ENCODE measurements at regions not wholly inside any gene's neighbourhood (a gene's known extent, or its start where the extent isn't known, plus 50 kb on each side); places are given as distances from the start of the nearest gene placed in this dataset.
A peak's percentile ranks its signal among the peaks of the same experiment; 100 is the strongest.

DNA sequence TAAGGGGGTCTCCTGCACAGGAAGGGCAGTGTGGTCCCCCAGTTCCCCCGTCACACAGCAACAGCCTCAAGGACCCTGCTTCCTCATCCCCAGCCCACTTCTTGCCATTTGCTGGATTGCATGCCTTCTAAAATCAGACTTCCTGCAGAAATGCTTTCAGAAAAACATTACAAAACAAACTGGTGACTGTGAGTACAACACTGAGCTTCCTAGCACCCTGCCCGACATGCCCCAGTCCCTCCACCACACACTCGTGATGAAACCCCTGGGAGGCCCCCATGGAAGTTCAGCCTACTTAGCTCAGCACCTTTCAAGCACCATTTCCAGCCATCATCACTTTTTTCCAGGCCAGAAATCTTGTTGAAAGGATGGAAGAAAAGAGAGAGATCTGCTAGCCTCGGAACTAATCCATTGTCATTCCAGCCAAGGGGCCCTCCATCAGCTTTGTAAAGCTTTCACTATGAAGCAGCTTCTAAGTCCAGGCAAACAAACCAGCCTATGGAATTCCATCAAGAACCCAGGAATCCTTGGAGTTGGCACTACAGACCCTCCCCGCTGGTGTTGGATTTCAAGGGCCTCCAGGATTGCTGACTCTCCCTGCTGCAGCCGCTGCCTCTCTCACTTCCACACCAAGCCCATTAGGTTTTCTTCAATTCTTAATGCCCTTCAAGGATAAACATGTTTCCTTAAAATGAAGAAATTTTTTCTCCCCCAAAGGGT lies 114.6 kb downstream of the C5orf15 start:
- no peak for DNase-seq

DNA sequence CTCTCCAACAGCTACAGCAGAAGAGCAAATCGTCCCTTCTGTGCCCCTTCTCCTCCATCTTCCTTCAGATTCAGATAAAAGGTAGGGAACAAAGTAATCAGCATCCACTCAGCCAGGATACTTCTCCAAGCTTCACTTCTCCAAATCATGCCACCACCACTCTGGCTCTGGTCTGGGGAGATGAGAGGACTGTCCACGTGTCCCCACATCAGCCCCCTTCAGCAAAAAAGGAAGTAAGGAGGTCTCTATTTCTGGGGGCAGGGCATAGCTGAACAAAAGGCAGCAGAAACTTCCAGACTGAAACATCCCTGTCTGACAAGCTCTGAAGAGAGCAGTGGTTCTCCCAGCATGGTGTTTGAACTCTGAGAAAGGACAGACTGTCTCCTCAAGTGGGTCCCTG lies 116.9 kb downstream of the C5orf15 start:
- no peak for DNase-seq

DNA sequence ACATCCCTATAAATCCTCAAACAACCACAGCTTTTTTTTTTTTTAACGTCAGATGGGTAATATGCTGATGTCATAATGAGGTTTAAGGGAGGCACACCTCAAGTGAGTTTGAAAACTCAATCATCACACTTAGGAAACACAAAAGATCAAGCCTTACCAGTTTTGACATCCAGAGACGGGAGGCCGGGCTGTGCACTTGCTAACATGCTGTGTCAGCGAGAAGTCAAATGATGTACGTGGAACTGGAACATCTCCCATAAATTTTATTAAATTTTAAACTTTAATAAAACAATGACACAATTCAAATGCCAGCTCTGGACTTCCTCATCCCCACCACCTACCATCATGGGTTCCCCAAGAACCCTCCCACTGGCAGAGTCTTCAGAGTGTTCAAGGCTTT lies 117.6 kb downstream of the C5orf15 start:
- DNase-seq, result no peak

DNA sequence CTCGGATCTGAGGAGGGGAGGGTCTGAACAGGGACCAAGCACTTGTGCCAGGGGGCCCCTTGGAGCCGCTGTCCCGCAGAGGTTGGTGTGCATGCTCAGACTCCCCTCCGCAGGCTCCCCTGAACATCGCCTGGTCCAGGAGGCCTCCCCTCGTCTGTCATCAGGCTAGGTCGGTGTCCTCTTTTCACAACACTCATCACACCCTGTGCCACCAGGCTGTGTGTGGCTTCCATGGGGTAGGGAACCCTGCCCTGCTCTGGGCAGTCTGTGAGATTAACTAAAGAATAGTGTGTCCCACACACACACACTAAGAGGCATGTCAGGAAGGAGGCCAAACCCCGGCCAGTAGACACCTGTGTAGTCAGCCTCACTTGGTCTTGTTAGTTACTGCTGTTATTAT lies 119.3 kb downstream of the C5orf15 start:
- DNase-seq, result no peak

DNA sequence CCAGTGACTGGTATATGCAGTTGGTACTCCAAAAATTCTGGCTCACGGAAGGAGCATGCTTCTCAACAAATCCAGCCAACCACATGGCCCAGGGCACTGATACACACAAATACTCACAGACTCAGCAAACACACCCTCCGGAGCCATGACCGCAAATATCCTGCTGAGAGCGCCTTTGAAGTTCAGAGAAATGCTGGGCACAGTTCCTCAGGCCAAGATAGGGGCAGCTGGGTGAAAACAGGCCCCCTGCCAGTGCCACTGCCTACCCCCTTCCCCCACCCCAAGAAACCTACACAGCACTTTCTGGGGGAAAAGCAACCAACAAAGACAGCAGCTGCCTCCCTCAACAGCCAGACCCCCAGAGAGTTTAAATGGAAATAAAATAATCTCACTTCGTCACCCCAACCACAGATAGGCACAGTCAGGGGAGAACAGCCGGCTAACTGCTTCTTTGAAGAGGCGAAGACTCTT lies 120.0 kb downstream of the C5orf15 start:
- DNase-seq, result no peak

DNA sequence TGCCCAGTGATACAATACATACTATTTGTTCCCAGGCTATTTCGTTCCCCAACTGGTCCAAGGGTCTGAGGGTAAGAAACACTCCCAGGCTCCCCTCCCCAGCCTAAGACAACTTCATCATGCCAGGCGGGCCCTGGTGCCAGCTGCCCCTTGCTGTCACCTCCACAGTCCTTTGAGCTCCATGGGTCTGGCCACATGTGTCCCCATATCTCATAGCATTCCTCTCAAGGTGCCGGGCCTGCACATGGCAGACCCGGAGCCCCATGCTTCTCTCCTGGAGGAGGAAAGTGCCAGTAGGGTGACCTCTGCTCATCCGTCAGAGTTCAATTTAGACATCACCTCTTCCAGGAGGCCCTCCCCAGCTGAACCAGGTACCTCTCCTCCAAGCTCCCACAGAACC lies 120.5 kb downstream of the C5orf15 start:
- DNase-seq, result no peak

DNA sequence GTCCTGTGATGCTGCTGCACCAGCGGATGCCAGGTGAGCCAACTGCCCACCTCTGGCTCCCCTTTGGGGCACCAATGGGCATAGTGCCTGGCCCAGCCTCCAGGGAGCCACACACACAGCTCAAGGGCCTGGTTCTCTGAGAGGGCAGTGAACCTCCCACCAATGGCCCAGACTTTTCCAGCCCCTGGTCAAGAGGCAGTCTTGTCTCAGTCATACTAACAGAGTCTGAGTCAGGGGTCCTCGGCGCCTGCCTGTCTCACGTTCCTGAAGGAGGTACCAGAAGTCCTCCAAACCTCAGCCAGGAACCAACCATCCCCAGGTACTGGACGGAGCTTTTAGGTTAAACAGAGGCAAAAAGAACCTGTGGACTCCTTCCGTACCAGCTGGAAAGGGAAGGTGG lies 121.1 kb downstream of the C5orf15 start:
- no peak for DNase-seq

DNA sequence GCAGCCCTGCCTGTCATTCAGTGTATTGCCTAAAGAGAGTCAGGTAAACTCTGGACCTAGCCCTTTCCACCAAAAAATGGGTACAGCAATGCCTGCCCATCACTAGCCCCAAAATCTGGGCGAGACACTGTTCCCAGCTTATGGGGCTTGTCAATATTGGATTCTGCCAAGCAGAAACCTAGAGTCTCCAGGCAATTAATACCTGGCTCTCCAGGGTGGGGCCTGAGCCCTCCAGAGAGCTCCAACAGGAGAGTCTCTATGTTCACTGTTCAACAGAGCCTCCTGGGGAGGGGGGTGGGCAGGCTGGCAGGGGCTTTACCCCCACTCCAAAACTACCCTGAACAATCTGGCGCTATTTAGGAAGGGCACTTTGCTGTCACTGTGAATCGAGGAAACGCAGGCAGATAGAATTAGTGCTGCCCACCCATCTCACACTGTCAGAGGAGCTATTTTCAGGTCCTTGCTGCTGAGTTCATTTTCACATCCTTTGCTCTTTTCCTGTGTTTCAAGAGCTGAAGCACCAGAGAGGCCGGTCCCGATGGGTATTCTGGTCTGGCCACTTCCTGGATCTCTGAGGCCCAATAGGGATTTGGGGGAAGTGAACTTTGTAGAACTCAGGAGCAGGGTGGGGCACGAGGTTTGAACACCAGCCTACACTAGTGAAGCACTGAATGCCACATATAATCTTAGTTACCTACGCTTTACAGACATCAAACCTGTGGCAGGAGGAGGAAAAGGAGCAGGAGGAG lies 121.8 kb downstream of the C5orf15 start:
- no peak for DNase-seq

DNA sequence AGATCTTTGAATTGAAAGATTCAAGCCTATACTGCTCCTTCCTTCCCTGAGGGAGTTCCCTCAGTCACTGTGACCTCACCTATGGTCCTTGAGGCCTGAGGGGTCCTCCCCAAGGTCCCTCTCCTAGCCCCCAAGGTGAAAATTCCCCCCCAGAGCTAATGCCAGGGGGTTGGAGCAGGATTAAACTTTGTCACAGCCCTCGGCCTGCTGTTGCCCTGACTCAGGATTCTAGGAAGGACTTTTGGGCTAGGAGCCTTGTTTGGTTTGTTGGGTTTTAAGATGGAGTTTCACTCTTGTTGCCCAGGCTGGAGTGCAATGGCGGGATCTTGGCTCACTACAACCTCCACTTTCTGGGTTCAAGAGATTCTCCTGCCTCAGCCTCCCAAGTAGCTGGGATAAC lies 123.2 kb downstream of the C5orf15 start:
- DNase-seq, result no peak

DNA sequence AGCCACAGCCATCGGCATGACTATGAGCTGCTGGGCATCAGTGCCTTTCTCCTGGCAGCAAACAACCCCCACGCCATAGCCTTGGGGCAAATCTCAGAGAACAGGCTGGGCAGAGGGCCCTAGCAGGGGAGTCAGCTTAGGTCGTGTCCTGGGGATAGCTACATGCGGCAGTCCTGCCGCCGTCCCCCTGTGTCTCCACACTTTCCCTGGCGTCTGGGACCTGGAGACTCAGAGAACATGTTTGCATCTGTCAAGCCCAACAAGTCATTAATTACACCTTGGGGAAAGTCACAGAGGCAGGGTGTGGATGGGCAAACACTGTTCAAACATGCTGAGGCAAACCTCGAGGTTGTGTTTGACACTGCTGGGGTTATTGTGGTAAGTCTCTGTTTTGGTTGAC lies 123.6 kb downstream of the C5orf15 start:
- DNase-seq, result no peak

DNA sequence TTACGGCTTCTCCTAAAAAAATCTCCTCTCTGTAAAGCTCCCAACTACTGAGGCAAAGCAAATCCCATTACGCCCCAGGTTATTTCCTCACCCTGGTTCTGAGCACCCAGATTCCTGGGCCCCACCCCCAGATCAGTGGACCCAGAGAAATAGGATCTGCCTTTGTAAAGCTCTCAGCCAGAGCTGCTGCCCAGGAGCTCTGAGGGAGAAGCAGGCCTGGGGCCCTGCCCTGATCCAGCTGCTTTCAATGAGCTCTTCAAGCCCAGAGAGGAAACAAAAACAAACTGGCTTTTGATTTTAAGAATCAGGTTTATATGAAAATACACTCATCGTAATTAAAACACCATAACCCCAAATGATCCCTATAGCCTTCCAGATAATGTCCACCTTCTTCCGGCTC lies 124.5 kb downstream of the C5orf15 start:
- no peak for DNase-seq

DNA sequence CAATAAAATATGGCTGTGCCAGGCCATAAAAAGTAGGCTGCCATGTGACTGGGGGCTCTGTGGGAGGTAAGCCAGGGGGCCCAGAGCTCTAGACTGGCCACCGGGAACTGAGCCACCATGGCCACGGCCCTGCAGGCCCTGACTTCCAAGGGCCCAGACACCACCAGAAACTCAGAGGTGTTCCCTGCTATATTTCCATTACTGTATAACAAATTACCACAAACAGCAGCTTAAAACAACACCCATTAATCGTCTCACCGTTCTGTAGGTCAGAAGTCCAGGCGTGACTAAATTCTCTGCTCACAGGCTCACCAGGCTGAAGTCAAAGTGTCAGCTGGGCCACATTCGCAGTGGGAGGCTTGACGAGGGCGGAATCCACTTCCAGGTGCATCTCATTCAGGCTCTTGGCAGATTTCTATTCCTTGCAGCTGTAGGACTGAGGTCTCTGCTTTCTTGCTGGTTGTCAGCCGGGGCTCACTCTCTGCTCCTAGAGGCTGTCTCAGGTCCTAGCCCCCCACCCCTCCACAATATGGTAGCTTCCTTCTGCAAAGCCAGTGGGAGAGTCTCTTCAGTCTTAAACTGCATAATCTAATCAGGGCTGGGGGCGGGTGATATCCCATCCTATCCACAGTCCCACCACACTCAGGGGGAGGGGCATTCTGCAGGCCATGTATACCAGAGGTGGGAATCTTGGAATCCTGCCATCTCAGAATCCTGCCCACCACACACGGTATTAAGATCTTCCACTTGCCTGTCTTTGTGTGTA lies 125.4 kb downstream of the C5orf15 start:
- no peak for DNase-seq

DNA sequence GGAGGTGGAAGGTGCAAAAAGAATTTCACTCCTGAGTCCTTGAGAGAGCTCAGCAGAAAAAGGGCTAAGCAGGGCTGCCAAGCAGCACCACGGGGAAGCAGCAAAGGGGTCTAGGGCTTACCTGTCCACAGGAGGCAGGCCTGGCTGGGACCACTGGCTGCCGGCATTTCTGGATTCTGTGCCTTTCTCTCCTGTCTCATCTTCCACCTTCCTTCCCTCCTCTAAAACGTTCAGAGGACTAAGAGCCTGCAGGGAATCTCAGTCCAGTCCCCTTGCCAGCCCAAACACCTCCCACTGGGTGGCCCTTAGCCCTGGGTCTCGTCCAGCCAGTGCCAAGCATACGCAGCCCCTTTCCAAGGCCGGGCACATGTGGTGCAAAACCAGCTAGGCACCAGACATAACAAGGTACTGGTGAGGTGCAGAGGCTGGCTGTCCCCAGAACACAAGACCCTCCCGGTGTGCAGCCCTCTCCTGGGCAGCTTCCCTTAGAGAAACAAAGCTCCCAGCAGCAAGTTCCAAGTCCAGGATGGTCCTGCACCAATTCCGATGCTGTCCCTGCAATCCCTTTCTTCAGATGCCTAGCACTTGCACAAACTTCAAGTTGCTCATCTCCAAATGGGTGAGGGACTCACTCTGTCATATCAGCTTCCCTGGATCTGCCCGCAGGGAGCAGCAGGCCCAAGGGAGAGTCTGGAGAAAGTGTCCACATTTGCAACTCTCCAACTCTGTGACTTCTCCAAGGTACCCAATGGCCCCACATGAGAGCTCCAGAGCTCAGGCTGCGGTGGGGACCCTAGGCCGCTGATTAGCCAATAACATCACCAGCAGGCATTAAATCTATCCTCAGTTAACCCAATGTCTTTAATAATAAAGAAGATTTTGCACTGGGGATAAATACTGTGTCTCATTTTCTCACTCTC lies 126.3 kb downstream of the C5orf15 start:
- DNase-seq, result no peak

DNA sequence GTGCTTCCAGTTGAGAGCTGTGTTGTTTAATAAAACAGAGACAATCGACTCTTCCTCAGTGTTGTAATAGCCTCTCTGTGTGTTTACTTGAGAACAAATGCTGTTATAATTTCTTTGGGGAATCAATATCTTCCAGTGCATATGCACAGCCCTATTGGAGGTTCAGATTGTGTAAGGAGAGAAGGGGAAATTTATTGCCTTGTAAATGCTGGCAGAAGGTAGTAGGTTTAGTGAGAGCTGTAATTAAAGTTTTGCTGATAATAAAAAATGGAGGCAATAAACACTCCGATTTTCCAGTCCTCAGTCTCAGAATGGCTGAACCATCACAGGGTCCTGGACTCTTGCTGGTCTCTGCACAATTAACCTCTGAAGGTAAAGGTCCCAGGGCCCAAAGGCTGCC lies 128.3 kb downstream of the C5orf15 start:
- DNase-seq, result no peak

DNA sequence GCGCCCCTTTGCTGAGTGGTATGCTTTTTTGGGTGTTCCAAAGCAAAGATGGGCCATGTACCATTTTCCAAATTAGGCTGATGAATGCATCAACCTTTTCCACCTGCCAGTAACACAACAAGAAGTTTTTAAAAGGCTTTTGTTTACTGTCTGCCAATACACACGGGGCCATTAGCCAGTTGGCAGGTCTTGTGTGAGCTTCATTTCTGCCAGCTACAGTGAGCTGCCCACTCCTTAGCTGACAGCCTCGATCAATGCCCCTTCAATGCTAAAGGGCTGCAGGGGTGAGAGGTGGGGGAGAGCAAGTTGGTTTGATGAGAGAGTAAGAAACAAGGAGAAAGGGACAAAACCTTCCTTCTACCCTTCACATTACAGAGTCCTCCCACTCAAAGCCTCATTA lies 128.7 kb downstream of the C5orf15 start:
- peak; percentile 19 for DNase-seq

DNA sequence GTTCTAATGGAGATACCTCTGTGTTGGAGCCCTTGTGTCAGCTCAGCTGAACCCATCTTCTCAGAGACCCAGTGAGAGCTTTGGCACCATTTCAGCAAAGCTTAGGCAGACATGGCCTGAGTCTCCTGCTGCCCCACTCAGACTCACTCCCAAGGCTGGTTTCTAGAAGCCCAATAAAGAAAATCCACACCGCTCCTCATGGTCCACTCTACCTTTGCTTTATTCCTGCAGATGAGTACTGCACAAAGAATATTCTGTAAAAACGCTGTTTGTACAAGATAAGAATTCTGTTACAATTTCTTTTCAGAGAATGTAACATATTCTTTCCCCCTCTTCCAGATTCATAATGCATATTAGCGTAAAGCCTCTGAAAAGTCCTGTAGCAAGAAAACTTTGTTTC lies 129.3 kb downstream of the C5orf15 start:
- DNase-seq, result no peak

DNA sequence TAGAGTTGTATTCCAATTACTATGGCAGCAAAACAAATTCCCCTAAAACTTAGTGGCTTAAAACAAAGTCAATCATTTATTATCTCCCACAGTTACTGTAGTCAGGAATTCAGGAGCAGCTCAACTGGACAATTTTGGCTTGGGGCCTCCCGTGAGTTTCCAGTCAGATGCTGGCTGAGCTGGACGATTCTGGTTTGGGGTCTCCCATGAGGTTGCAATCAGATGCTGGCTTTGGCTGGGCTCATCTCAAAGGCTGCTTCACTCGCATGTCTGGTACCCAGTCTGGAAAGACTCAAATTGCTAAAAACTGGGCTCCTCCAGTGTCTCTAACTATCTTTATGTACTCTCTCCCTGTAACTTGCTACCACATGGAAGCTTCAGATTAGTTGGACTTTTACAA lies 130.1 kb downstream of the C5orf15 start:
- no peak for DNase-seq

DNA sequence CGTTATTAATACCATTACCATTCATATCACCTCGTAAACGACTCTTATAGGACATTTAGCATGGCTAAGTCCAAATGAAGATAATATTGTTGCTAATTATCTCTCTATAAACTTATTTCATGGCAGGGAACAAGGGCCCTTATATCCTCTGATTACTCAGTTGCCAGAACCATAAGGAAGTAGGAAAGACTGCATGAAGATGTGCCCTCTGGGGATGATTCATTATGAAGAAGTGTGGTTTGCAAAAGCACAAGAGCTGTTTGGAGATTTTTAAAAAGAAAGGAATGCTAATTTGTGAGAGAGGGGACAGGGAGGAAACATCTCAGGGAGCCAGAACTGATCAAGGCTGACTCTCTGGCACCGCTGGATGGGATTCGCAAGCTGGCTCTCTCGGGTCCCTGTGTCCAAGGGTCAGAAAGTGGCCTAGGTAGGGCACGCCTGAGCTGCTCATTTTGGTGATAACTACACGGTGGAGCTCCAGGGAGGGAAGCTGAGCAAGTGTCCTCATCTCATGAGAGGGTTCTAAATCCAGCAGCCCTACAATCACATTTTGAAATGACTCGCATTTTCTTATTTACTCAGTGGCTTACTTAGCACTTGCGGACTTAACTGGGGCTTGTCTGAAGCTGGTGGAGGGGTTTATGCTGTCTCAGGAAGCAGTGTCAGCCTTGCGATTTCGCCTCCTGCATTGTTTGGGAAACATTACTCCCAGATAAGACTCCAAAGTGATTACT lies 136.8 kb downstream of the C5orf15 start:
- DNase-seq, result no peak

DNA sequence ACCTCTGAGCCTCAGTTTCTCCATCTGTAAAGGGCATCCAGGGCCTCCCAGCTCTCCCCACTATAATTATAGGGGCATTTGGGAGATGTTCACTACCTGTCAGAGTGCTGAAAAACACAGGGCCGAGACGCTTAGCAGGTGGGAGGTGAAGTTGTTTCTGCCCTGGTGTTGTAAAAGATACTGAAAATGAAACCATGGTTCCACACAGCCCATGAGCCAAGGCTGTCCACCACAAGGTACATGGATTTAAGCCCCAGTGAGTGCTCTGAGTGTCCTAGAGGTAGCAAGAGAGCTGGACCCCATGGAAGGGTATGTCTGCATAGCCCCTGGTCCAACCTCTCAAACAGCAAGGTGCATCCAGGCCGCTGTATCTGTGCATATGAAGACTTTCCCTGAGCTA lies 137.5 kb downstream of the C5orf15 start:
- DNase-seq, result no peak

DNA sequence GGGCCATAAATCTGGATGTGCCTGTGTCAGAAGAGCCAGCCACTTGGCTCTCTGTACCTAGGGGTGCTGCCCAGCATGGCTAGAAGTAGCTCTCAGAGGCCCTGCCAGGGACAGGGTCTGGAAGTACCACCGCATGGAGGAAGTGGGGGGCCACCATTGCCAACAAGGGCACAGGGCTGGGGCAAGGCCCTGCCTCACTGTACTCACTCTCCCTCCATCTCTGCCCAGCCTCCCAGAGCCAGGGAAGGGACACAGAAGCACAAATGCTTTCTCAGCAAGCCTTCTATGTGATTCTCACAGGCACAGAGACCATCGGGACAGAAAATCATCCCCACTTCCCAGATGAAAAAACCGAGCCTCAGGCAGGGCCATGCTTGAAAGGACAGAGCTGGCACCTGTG lies 138.1 kb downstream of the C5orf15 start:
- no peak for DNase-seq

DNA sequence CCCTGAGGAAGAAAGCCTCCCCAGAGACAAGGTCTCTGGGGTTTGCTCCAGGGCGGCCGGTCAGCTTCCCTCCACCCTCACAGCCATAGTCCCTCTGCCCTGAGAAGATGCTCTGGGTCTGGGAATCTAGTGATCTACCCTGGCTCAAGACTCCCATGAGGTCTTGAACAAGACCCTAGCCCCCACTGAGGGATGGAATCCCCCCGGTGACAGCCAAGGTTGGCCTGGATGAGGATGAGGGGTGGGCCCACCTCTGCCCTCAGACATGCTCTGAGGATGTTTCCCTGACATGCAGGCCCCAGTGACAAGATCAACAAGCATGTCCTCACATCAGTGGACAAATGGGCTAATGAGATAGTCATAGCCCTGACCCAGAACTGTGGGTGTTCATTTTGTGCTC lies 138.6 kb downstream of the C5orf15 start:
- no peak for DNase-seq

DNA sequence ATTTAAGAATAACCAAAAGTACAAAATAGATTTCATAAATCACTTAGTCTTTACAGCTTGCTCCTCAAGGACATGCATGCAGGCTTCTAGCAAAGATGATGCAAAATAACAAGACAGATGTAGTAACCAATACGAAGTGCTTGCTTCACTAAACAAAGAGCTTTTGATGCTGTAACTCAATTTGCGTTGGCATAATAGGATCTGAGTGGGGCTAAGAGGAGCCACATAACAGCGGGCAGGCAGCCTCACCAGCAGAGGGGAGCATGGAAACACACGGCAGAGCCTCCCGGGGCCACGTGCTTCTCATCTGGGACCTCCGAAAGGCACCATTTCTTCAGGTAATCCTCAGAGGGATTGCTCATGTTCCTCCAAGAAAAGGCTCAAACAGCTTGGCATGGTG lies 139.7 kb downstream of the C5orf15 start:
- no peak for DNase-seq

All from NCI-H1436 treated with DMSO at 0.1 percent for 48 hours (cell line).